HG03520 (cell line): ENCODE measurements at regions not wholly inside any gene's neighbourhood (a gene's known extent, or its start where the extent isn't known, plus 50 kb on each side); places are given as distances from the start of the nearest gene placed in this dataset.
"Not testable (repeated sequence)": the region's sequence is repeated elsewhere in the genome, so short reads cannot be mapped to it uniquely, and the experiment has no call there.

Source experiments
- ATAC-seq: cut with Tn5 transposase; IDR thresholded peaks from one replicate; pipeline ENCODE4 v1.9.1; 2021; ENCODE audit warnings: mild to moderate bottlenecking, moderate library complexity; ENCODE audit not compliant: unreplicated experiment

DNA sequence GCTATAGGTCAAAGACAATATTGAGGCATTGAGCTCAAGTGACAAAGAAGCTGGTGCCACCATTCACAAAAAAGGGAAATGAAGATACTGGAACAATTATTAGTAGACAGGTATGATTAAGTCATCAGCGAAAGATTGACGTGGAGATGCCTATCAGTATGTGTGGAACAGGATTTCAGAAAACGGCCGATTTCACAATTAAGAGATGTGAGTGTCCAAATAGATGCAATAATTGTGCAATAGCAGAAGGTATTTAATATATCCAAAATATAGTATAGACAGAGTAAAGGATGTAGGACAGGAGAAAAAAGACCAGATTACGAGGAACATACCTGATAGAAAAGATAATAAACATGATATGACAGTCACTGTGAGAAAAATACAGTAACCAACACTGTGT lies 433.1 kb downstream of the C12orf50 start:
- ATAC-seq, result no peak

DNA sequence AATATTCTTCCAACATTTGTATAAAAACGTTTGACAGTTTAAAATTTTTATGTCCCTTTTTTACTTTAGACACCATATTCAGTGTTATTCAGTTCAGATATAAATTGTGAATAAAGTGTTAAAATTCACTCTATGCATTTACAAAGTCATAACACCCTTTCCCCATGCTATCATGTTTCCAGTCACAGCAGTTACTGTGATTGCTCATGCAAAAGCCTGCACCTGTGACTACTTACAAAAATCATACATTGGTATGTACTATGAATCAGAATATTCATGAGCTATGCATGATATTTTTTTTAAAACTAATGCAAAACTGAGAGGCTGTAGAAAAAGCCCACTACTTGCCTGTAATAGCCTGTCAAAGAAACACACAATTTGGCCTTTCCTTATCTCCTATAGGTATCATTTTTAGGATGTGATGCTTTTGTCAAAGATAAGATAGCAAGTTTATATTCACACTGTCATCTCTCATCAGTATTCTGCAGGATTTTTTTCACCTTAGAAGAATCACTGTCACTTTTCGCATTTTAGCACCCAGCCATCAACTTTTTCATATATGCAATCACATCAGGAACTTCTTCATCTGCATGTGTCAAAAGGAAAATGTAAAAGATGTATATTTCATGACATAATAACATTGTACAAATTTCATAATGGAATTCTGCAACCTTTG lies 443.2 kb downstream of the C12orf50 start:
- no peak for ATAC-seq

DNA sequence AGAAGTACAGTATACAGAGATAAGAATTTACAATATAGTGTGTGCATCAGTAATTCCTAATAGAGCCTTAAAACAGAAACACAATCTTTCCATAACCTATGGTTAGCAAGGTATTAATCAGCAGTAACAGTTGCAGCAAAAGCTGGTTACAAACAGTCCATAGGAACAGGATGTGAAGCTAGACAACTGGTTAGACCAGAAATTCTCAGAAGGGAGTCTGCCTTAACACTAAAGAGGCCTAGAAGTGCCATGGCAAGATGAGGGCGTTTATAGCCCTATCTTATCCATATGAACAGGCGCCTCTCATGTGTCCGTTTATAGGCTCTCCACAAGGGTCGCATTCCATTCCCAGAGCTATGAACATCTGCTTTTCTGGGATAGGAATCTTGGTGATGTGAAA lies 450.1 kb downstream of the C12orf50 start:
- ATAC-seq, result not testable (repeated sequence)

DNA sequence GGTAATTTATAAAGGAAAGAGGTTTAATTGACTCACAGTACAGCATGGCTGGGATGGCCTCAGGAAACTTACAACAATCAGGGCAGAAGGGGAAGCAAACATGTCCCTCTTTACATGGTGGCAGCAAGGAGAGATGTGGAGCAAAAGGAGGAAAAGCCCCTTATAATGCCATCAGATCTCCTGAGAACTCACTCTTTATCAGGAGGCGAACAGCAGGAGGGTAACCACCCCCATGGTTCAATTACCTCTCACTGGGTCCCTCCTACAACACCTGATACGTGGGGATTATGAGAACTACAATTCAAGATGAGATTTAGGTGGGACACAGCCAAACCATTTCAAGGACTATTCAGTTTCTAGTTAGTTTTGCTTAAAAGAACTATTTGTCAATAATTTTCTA lies 453.3 kb downstream of the C12orf50 start:
- no peak for ATAC-seq

DNA sequence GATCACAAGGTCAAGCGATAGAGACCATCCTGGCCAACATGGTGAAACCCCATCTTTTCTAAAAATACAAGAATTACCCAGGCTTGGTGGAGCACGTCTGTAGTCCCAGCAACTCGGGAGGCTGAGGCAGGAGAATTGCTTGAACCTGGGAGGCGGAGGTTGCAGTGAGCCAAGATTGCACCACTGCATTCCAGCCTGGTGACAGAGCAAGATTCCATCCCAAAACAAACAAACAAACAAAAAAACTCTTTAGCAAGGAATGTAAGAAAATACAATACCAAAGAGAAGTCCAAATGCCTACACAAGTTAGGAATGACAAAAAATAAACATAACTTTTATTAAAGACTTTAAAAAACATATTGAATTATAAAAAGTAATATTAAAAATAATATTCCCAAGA lies 462.3 kb downstream of the C12orf50 start:
- not testable (repeated sequence) for ATAC-seq

DNA sequence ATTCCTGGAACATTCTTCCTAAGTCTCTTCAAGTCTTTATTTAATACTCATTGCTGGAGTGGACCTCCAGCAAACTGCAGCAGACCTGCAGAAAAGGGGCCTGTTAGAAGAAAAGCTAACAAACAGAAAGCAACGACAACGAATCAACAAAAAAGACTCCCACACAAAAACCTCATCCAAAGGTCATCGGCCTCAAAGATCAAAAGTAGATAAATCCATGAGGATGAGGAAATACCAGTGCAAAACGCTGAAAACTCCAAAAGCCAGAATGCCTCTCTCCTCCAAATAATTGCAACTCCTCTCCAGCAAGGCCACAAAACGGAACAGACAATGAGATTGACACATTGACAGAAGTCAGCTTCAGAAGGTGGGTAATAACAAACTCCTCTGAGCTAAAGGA lies 472.2 kb downstream of the C12orf50 start:
- ATAC-seq, result no peak

DNA sequence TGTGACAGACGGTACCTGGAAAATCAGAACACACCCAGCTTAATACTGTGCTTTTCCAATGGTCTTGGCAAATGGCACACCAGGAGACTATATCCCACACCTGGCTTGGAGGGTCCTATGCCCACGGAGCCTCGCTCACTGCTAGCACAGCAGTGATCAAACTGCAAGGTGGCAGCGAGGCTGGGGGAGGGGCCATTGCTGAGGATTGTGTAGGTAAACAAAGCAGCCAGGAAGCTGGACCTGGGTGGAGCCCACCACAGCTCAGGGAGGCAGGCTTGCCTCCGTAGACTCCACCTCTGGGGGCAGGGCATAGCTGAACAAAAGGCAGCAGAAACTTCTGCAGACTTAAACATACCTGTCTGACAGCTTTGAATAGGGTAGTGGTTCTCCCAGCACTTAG lies 498.0 kb downstream of the C12orf50 start:
- ATAC-seq, result not testable (repeated sequence)

DNA sequence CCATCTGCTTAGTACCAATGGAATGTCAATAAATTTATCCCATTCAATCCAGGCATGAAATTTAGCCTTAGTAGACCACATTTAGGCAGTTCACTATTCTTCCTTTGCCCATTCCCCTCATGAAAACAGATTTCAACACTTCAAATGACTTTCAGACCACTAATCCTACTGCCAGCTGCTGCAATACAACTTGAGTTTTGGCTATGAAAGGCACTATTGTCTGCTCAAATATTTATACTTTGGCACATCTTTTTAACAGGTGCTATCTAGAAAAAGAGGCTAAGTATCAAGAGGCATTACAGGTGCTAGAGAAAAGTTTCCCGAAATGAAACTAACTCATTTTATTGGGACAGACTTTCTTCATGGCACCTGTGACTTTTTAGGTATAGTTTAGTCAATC lies 499.8 kb downstream of the C12orf50 start:
- ATAC-seq, result no peak

DNA sequence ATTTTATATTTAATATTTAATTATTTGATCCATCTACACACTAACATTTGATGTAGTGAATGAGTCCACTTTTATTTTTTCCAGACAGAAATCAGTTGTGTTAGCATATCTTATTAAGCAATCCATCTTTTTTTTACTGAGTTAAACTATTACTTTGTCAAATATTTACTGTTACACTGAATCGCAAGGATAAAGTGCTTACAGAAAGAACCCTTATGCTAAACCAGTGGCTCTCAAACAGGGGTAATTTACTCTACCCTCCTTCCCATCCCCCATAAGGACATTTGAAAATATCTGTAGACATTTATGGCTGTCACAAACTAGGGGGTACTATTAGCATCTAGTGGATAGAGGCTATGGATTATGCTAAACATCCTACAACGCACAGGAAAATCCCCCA lies 508.2 kb downstream of the C12orf50 start:
- ATAC-seq, result no peak

DNA sequence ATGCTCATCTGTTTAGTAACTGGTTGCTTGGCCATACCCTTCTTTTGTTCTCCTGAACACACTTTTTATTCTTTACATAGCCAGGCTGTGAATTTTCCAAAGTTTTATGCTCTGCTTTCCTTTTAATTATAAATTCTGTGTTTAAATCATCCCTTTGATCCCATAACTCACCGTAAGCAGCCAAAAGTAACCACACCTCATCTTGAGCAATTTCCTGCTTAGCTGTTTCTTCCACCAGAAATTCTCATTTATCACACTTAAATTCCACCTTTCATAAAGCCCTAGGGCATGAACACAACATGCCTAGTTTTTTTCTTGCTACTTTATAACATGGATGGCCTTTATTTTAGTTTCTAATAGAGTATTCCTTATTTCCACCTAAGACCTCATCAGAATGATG lies 510.7 kb downstream of the C12orf50 start:
- ATAC-seq, result no peak

DNA sequence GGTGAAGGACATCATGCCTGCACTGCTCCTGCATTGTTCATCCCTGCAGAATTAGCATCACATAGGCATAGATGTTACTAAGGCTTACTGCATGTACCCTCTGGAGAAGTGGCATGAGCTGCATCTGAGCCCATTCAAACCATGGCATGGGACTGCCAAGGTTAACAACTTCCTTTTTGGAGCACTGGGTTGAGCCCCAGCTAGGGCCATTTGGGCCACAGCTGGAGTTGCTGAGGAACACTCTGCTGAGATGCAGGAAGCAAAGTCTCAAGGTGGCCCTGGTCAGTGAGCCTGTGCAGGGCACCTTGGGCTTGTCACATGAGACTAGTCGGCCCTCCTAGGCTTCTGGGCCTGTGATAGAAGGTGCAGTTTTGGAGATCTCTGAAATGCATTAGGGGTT lies 511.2 kb downstream of the C12orf50 start:
- no peak for ATAC-seq

DNA sequence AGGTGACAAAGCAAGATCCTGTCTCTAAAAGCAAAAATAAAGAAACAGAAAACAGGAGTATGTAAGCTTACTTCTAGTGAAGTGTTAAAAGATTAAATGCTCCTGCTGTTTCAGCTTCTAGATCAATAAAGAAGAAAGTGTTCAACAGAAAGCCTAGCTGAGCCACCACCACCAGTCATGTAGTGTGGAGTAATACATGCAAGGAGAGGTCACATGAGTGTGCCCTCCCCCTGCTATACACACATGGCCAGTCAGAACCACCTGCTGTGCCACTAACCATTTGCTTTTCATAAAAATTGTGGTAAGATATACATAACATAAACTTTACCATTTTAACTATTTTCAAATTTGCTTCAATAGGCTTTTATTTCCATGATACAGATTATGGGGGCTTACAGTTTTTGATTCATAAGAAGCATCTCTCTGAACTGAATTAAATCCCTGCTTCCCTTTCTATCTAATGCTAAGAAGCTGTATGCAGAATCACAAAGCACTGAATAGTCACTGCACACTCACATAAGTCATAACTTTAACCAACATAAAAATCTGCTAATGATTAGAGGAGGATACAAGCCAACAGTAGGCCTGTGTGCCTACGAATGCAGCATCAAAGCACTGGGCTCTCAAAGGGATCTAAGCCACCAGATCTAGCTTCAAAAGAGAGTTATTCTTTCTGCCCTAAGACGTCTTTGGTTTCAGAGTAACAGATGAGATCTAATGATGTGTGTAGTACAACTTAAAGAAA lies 515.5 kb downstream of the C12orf50 start:
- ATAC-seq, result no peak

DNA sequence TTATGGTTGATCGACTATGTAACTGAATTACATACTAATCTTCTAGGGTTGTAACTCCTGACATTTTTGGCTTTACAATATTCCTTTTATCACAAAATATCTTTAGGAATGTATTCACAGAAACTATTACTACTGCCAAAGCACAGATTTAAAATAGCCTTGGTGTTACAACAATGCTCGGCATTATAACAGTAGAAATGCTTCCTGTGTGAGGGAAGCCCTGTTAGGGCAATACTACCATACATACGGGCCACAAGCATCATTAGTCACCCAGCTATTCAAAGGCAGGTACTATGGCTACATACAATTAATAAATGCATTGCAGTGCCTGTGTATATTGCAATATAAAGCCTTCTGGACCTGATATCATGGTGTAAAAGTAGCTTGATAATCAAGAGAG lies 517.8 kb downstream of the C12orf50 start:
- no peak for ATAC-seq

DNA sequence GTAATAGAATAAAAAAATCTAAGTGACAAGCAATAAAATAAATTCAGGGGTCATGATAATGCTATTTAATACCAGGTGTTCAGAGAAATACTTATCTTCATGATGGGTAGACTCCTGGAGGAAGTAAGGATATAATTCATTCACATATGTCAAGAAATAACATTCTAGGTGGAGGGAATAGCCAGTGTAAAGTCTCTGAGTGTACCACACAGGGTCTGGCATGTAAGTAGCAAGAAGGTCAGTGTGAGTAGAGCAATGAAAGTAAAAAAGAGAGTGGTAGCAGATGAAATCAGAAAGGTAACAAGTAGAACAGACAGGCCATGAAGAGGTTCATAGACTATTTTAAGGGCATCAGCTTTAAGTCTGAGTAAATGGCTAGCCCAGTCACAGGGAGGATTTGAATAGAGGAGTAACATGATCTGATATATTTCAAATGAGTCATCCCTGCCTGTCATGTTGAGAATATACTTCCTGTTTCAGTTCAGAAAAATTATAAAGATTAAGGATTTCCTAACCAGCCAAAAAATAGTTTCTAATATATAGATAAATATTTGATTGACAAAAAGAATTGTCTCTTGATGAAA lies 519.9 kb downstream of the C12orf50 start:
- ATAC-seq, result peak; percentile 56

DNA sequence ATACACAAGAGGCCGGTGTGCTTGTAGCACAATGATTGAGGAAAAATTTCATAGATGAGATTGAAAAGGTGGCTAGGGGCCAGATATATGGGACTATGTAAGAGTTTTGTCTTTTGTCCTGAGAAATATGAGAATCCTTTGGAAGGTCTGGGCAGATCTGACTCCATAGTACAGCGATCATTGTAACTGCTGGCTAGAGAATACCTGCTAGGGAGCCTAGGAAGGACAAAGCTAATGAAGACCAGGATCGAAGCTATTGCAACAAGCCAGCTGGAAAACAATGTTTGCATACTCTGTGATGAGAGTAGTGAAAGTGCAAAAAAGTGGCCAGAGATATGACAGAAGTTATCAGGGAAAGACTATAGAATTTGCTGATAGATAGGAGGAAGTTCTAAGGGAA lies 537.6 kb downstream of the C12orf50 start:
- ATAC-seq, result no peak

DNA sequence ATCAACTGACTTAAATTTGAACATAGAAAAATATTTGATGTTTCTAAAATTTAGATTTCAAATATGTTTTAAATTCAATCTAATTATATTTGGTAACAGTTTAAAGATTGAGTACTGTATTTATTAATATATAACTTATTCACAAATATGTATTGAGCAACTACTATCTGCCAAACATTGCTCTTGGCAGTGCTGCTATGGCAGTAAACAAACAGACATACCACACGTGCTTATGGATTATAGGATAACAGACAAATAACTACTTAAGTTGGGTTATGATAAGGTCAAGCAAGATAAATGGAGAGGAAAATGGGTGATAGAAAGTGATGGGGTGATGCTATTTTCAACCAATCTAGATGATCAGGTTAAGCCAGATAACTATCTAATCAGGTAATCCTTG lies 538.1 kb downstream of the C12orf50 start:
- ATAC-seq, result no peak

DNA sequence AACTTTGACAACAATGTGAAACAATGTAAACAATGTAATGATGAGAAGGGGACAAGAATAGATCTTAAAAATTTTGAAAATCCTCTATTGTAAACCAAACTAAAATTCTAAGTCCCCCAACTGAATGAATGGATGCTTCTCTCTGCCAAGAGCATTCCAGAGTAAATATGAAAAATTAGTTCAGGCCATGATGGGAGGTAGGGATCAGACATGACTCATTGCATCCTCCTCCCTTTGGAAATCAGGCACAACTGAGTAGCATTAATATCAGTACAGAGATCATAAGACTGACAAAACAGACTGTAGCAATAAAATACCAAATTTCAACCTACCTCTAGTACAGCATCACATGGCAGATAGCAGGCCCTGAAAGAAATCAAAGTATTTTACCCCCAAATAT lies 559.9 kb downstream of the C12orf50 start:
- no peak for ATAC-seq

DNA sequence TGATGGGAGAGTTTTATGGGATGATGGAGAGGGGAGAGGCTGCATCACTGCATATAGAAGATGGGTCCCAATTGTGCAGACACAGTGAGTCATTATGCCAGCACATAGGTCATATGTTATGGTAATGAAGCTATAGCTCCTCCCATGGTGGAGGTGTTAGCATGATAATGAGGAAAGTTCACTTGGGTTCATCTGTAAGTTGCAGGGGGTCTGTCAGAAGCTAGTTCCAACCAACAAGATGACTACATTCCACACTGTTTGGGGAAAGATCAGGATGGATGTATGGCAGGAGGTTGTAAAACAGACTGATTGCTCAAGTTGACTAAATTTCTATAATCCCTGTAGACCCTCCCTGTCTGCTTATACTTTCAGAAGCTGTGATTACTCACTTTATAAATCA lies 561.3 kb downstream of the C12orf50 start:
- ATAC-seq, result no peak

DNA sequence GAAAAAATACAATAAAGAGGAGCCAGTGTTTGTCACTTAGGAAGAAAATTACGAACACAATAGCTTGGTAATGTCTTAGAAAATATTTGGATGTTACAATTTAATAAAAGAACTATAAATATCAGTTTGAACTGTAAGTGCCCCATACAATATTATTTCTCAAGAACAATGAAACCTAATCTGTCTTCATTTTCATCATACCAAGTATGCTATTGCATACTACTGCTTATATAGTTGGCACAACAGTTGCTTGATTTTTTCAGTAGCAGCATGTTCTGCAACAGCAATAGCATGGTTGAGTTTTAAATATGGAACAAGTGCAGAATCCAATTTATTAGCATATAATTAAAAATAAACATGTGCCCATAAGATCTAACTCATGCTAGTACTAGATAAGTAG lies 564.6 kb downstream of the C12orf50 start:
- ATAC-seq, result no peak

DNA sequence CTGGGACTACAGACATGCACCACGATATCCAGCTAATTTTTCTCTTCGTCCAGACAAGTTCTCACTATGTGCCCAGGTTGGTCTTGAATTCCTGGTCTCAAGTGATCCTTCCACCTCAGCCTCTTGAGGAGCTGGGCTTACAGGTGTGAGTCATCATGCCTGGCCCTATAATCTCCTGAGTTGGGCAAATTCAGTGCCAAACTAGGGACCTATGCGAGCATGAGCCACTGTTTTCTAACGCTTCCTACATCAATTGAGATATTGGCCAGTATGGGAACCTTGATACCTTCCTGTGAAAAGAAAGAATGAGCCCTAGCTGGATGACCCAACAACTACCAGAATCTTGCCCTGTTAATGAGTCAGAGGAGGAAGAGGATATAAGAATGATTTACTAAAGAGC lies 585.2 kb downstream of the C12orf50 start:
- no peak for ATAC-seq

DNA sequence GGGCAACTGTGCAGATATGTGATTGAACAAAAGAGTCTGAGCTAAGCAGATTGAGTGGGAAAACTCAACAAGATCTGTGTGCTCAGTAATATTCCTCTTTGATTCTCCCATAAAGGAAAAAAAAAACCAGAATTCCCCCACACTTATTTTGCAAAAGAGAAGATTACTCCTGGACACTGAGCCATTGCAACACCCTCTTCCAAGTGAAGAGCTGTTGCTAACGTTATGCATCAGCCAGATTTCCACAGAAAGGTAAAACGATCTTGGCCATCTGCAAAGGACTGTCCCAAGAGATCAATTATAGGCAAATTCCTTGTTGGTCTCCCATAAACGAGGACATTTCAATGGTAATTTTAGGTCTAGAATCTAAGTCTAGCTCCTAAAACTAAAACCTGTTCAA lies 587.7 kb downstream of the C12orf50 start:
- ATAC-seq, result no peak
